HG02884 (cell line): ENCODE measurements at regions not wholly inside any gene's neighbourhood (a gene's known extent, or its start where the extent isn't known, plus 50 kb on each side); places are given as distances from the start of the nearest gene placed in this dataset.

Source experiments
- ATAC-seq: cut with Tn5 transposase; IDR thresholded peaks from one replicate; pipeline ENCODE4 v1.9.1; 2021; ENCODE audit warnings: mild to moderate bottlenecking, moderate library complexity; ENCODE audit not compliant: unreplicated experiment

DNA sequence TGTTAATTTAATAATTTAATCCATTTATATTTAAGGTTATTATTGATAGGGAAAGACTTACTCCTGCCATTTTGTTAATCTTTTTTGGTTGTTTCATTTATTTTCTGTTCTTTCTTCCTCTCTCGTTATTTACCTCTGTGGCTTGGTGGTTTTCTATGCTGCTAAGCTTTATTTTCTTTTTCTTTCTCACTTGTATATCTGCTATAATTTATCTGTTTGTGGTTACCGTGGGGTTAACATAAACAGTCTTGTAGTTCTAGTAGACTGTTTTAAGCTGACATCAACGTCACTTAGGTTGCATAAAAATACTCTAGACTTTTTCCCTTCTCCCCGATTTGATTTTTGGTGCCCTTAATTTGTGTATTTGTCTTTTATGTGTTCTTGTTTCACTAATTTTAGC is 381.3 kb upstream of the SPTLC3 start:
- ATAC-seq = no peak

GRCh38 chr20:12638633-12639312 is 370.0 kb upstream of the SPTLC3 start:
- no peak for ATAC-seq

DNA sequence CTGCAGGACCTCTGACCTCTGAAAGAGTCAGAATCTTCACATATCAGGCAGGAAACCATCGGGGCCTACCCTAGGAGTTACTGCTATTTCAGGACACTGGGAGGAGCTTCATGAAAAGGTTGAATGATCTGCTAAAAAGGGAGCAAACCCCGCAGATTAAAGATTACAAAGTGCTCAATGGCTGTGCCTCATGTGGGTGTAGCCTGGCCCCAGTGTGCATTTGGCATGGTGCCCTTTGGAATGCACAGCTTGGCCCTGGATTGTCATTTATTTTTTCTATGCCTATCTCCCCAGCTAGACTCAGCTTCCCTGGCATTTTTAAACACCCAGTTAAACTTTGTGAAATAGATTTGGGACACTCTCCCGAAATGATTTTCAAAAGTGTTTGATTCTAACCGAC is 368.5 kb upstream of the SPTLC3 start:
- no peak for ATAC-seq

GRCh38 chr20:12641619-12642018 is 367.2 kb upstream of the SPTLC3 start:
- no peak for ATAC-seq

- no peak for ATAC-seq
These were observed 364.3 kb upstream of the SPTLC3 start for GRCh38 chr20:12644461-12644860.

DNA sequence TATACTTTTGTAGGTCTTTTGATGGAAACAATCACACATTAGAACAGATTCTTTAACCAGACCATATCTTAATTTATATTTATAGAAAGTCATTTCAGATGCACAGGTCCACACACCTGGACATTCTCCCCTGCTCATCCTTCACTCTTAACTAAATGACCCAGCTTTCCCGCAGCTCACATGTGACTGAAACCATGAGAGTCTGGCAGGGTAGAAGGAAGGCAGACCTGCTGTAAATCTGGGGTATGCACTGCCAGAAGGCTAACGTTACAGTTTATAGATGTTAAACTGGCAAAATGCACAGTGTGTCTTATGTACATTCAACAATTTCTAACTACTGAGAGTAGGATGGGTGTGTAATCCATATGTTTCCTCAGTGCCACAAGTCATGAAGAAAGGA is 359.5 kb upstream of the SPTLC3 start:
- ATAC-seq = no peak

DNA sequence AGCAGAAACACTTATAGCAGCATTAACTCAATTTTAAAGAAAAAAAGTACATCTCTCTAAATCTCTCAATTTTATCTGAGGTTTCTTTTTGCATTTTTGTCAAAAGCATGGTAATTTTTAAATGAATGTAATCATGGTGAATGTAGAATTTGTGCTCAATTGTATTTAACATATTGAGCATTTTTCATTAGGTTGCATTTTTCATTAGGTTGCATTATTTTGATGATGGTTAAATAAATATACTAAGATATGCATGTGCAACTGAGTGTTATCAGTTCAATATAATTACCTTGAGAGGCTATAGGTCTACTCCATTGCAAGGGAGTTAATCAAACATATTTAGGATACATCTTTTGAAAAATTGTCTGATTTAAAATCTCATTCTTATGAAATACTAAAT is 355.1 kb upstream of the SPTLC3 start:
- no peak for ATAC-seq

- no peak for ATAC-seq
These were observed 348.8 kb upstream of the SPTLC3 start for GRCh38 chr20:12659942-12660341.

GRCh38 chr20:12660918-12661317 is 347.9 kb upstream of the SPTLC3 start:
- no peak for ATAC-seq

- no peak for ATAC-seq
These were observed 338.5 kb upstream of the SPTLC3 start for GRCh38 chr20:12670301-12670700.

DNA sequence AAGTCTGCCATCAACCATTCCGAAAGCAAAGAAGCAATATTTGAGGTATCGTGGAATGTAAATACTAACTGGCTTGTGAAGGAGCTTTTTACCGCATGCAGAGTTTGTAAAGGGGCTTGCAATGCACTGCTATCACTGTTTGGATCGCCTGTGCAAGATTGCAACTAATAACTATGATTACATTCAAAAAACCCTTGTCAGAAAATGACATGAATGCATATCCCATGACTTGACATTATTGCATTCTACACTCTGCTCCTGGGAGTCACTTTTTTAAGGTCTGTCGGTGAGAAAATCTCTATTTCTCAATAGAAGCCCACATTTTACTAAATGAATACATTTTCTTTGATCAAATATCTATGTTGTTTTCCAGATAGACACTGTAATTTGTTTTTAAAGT is 335.4 kb upstream of the SPTLC3 start:
- no peak for ATAC-seq

DNA sequence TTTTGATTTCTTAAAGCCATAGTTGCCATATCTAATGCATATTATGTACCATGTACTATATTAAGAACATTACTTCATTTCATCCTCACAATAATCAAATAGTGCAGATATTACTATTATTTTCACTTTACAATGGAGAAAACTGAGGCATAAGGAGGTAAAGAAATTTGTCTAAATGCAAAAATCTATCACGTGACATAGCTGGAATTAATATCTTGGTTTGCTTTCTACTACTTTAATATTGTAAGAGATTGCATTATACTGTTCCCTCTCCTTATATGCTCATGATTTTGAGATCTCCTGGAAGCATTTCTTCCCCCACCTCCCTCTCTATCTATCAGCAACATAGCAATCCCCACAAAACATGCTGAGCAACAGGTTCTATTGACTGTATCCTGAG is 330.8 kb upstream of the SPTLC3 start:
- no peak for ATAC-seq

GRCh38 chr20:12679447-12679846 is 329.3 kb upstream of the SPTLC3 start:
- no peak for ATAC-seq

- no peak for ATAC-seq
These were observed 326.2 kb upstream of the SPTLC3 start for GRCh38 chr20:12682613-12683012.

- ATAC-seq = no peak
These were observed 321.3 kb upstream of the SPTLC3 start for GRCh38 chr20:12687476-12687875.

DNA sequence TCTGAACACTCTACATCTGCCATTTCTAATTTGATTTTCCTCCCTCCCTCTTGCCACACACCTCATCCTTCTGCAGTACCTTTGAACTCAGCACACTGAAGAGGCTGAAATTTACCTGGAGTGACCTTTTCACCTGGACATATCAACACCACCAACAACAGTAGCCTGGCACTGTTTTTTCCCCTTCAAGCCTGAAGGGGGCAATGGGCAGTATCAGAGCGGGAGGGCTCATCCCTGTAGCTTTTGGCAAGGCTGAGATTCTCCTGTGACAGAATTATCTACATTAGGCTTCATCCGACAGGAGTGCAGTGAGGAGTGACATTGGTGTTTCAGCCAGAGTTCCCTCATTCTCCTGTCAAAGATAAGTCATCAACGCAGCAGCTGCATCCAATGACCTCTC is 312.8 kb upstream of the SPTLC3 start:
- no peak for ATAC-seq

GRCh38 chr20:12698817-12699216 is 310.0 kb upstream of the SPTLC3 start:
- ATAC-seq = no peak

GRCh38 chr20:12699374-12700228 is 309.2 kb upstream of the SPTLC3 start:
- ATAC-seq = no peak

DNA sequence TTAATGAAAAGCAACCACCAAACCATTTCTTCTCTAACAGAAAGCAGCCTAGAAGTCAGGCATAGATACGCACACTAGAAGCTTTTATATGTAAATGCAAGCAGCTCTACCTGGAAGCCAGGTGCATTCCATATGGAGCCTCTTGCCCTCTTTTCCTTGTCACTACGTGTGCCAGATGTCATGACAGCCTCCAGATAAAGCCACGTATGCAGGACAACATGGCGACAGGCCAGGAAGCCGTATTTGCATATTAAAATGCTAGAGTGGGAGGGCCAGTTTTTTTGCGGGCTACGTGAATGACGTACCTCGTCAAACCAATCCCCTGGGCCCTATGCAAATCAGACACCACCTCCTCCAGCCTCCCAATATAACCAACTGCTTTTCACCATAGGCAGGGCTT is 308.1 kb upstream of the SPTLC3 start:
- ATAC-seq = no peak

DNA sequence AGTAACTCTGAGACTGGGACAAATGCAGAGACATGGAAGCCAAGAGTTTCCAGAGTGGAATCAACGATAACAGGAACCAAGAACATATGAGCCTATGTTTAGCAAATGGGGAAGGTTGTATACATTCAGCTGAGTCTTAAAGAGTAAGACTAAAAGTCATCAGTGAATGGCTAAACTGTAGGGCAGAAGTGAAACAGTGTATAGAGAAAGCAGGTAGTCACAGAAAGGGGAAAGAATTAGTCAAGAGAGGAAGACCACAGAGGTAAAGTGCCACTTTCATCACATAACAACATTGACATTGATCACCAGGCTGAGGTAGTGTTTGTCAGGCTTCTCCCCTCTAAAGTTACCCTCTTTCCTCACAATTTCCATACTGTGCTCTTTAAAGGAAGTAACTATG is 306.5 kb upstream of the SPTLC3 start:
- no peak for ATAC-seq

DNA sequence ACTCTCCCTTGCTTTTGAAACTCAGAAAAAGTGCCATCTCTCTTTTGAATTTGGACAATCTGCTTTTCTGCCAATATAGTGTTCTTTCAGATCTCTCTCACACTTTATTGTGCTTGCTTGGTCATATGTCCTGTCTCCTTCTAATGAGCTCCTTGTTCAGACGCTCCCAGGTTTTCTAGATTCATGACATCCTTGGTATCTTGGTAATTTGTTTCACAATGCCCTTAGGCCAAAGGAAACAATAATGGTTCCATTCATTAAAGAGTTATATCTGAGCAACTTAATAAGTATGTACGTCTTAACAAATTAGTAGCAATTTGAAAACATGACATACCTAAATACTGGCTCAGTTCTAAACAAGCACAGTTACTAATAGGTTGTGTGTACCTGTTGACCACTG is 293.4 kb upstream of the SPTLC3 start:
- ATAC-seq = no peak

DNA sequence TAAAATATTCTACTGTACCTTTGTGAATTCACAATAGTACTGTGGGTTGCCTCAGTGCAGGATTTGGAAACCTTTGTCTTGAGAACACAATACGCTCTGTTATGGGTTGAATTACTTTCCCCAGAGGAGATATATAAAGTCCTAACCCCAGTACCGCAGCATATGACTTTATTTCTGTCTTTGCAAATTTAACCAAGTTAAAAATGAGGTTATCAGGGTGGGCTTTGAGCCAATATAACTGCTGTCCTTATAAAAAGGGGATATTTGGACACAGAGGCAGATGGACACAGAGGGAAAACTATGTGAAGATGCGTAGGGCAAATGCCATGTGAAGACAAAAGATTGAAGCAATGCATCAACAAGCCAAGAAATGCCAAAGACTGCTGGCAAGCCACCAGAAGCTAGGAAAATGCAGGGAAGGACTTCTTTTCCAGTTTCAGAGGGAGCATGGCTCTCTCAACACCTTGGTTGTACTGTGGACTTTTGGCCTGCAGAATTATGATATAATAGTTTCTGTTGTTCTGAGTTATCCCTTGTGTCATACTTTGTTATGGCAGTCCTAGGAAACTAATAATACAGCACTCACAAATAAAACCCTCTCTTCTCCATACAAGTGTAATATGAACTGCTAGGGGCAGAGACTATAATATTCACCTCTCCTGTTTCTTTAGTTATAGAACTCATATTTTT is 292.6 kb upstream of the SPTLC3 start:
- ATAC-seq = no peak
